GM20431 (cell line): ENCODE measurements at regions not wholly inside any gene's neighbourhood (a gene's known extent, or its start where the extent isn't known, plus 50 kb on each side); places are given as distances from the start of the nearest gene placed in this dataset.

Experiments
- in situ Hi-C: fragments of 300-500 bp; cut with MseI, MboI; formaldehyde crosslinking; loops from one replicate; pipeline ENCODE4 v1.15.0; 2020; ENCODE audit warnings: low sequenced_read_pairs; ENCODE audit not compliant: unreplicated experiment

- in situ Hi-C loops: no loop called here
Observed at GRCh38 chr5:135133698-135134515, 99.9 kb upstream of the PITX1 start.

GRCh38 chr5:135133181-135133580 is 99.2 kb upstream of the PITX1 start:
- in situ Hi-C loops: no loop called here

- in situ Hi-C loops: no loop called here
Observed at GRCh38 chr5:135131801-135132680, 98.0 kb upstream of the PITX1 start.

- in situ Hi-C loops: no loop called here
Observed at GRCh38 chr5:135130261-135131215, 96.5 kb upstream of the PITX1 start.

- in situ Hi-C loops: no loop called here
Observed at GRCh38 chr5:135129307-135129706, 95.3 kb upstream of the PITX1 start.

- in situ Hi-C loops: no loop called here
Observed at GRCh38 chr5:135128361-135128760, 94.3 kb upstream of the PITX1 start.

- in situ Hi-C loops: no loop called here
Observed at GRCh38 chr5:135127439-135128240, 93.6 kb upstream of the PITX1 start.

GRCh38 chr5:135126688-135127438 is 92.8 kb upstream of the PITX1 start:
- in situ Hi-C loops: no loop called here

GRCh38 chr5:135124724-135125123 is 90.7 kb upstream of the PITX1 start:
- in situ Hi-C loops: no loop called here

- in situ Hi-C loops: no loop called here
Observed at GRCh38 chr5:135124128-135124527, 90.1 kb upstream of the PITX1 start.

GRCh38 chr5:135122797-135123196 is 88.8 kb upstream of the PITX1 start:
- in situ Hi-C loops: no loop called here

GRCh38 chr5:135120951-135121350 is 86.9 kb upstream of the PITX1 start:
- in situ Hi-C loops: no loop called here

- in situ Hi-C loops: no loop called here
Observed at GRCh38 chr5:135119481-135119880, 85.5 kb upstream of the PITX1 start.

GRCh38 chr5:135117590-135117989 is 83.6 kb upstream of the PITX1 start:
- in situ Hi-C loops: no loop called here

GRCh38 chr5:135116160-135116561 is 82.1 kb upstream of the PITX1 start:
- in situ Hi-C loops: no loop called here

GRCh38 chr5:135115591-135115990 is 81.6 kb upstream of the PITX1 start:
- in situ Hi-C loops: no loop called here

GRCh38 chr5:135114759-135115158 is 80.7 kb upstream of the PITX1 start:
- in situ Hi-C loops: no loop called here

- in situ Hi-C loops: no loop called here
Observed at GRCh38 chr5:135112008-135112725, 78.1 kb upstream of the PITX1 start.
